GM12878 (cell line): ENCODE measurements at regions not wholly inside any gene's neighbourhood (a gene's known extent, or its start where the extent isn't known, plus 50 kb on each side); places are given as distances from the start of the nearest gene placed in this dataset.

ENCODE experiments used
- ATAC-seq: fragments of 200-7000 bp; cut with Tn5 transposase; 3 replicates; pipeline ENCODE4 v1.9.1; 2020; ENCODE audit warnings: mild to moderate bottlenecking, moderate library complexity
- BruUV-seq: library from RNA; stranded (reverse); fragments of 400-500 nt; replicated peaks from 2 replicates; lab custom pipeline; 2021; lab: Mats Ljungman, UMichigan
- CTCF ChIA-PET: fragments of 300-600 bp; sonication (Branson Sonifier 250); formaldehyde crosslinking; extraction: SDS; loops from one replicate; lab custom pipeline; 2021; ENCODE audit warnings: inconsistent platforms; lab: Yijun Ruan, JAX
- POLR2A ChIA-PET: fragments of 350-600 bp; formaldehyde crosslinking; extraction: SDS; loops from one replicate; lab custom pipeline; 2021; ENCODE audit warnings: inconsistent platforms; lab: Charles Lee
- RAD21 ChIA-PET: fragments of 300-600 bp; sonication (Branson Sonifier 250); formaldehyde crosslinking; loops from one replicate; lab custom pipeline; 2023; ENCODE audit warnings: antibody characterized with exemption; ENCODE audit not compliant: unreplicated experiment; lab: Charles Lee
- SMC1A ChIA-PET: fragments of 300-600 bp; sonication (Branson Sonifier 250); formaldehyde crosslinking; loops from one replicate; lab custom pipeline; 2023; ENCODE audit not compliant: unreplicated experiment, uncharacterized antibody; lab: Charles Lee
- DNase-seq: peaks from one replicate; pipeline ENCODE4 v3.0.0-alpha.2; 2011; ENCODE audit warnings: low read depth, low spot score
- FAIRE-seq: peaks from 3 replicates; lab custom pipeline; 2011; peaks lifted over from hg19 to GRCh38; lab: Jason Lieb, UNC
- H2AFZ ChIP-seq: 2 replicates; pipeline ENCODE4 v1.6.0; 2011; ENCODE audit warnings: low read depth, low read length, control low read depth; ENCODE audit not compliant: control insufficient read depth
- H3K27ac ChIP-seq: 2 replicates; pipeline ENCODE4 v1.5.1; 2011; ENCODE audit warnings: control low read depth; ENCODE audit not compliant: control insufficient read depth, insufficient read depth
- H3K27me3 ChIP-seq, 2 experiments: replicated peaks in 1 of 2; 2 replicates each; pipeline versions ENCODE4 v1.6.0 to v1.6.1; 2011; ENCODE audit warnings: low read length in 1 of 2; ENCODE audit not compliant: control insufficient read depth in 2 of 2, insufficient read depth in 2 of 2
- H3K36me3 ChIP-seq, 2 experiments: 2 replicates each; pipeline ENCODE4 v1.5.1; 2011; ENCODE audit warnings: low read length in 1 of 2; ENCODE audit not compliant: control insufficient read depth in 2 of 2, insufficient read depth in 2 of 2
- H3K4me1 ChIP-seq: 2 replicates; pipeline ENCODE4 v1.6.1; 2011; ENCODE audit warnings: mild to moderate bottlenecking, low read length, moderate library complexity, mixed read lengths; ENCODE audit not compliant: control insufficient read depth, insufficient read depth
- H3K4me2 ChIP-seq: 2 replicates; pipeline ENCODE4 v1.6.0; 2011; ENCODE audit warnings: control low read depth; ENCODE audit not compliant: control insufficient read depth, insufficient read depth
- H3K4me3 ChIP-seq: fragments of 200-600 bp; sonication (generic); 2 replicates; pipeline ENCODE4 v1.5.1; 2016
- H3K79me2 ChIP-seq: 2 replicates; pipeline ENCODE4 v1.6.0; 2011; ENCODE audit warnings: low read length; ENCODE audit not compliant: control insufficient read depth, insufficient read depth
- H3K9ac ChIP-seq: 2 replicates; pipeline ENCODE4 v1.8.0; 2011; ENCODE audit warnings: low read length, control low read depth, mixed read lengths; ENCODE audit not compliant: control insufficient read depth, insufficient read depth
- H3K9me3 ChIP-seq: replicated peaks from 3 replicates; pipeline ENCODE4 v1.5.1; 2011; ENCODE audit warnings: mild to moderate bottlenecking, low read length; ENCODE audit not compliant: control insufficient read depth, insufficient read depth
- H4K20me1 ChIP-seq: 2 replicates; pipeline ENCODE4 v1.6.0; 2011; ENCODE audit not compliant: control insufficient read depth, insufficient read depth
- CTCF ChIP-seq, 3 experiments: IDR thresholded peaks in 2 of 3; conservative IDR thresholded peaks in 1 of 3; 2 replicates each; pipeline ENCODE4 v1.5.1; 2011; ENCODE audit warnings: low read depth in 3 of 3, low read length in 3 of 3, mild to moderate bottlenecking in 3 of 3, control low read depth in 2 of 3, moderate library complexity in 2 of 3, inconsistent platforms in 1 of 3, mixed read lengths in 1 of 3; ENCODE audit not compliant: control insufficient read depth in 2 of 3, insufficient read depth in 1 of 3; ENCODE audit errors: extremely low read depth in 1 of 3
- LARP7 ChIP-seq: fragments of 450-650 bp; IDR thresholded peaks from 2 replicates; pipeline ENCODE4 v1.6.1; 2017; ENCODE audit warnings: mild to moderate bottlenecking
- NR2C1 ChIP-seq: fragments of 450-650 bp; IDR thresholded peaks from 2 replicates; pipeline ENCODE4 v1.6.1; 2017; ENCODE audit warnings: antibody characterized with exemption, mild to moderate bottlenecking, moderate library complexity
- POLR2AphosphoS2 ChIP-seq: IDR thresholded peaks from 2 replicates; pipeline ENCODE4 v1.6.1; 2011; ENCODE audit warnings: low read depth, mild to moderate bottlenecking, low read length, improper control_type of control experiment, moderate library complexity
- RELB ChIP-seq: fragments of 450-650 bp; IDR thresholded peaks from 2 replicates; pipeline ENCODE4 v1.6.1; 2017; ENCODE audit warnings: low read depth, mild to moderate bottlenecking, moderate library complexity
- RUNX3 ChIP-seq: IDR thresholded peaks from 2 replicates; pipeline ENCODE4 v1.6.1; 2012; ENCODE audit warnings: low read length, inconsistent platforms
- SPI1 ChIP-seq: IDR thresholded peaks from 2 replicates; pipeline ENCODE4 v1.6.1; 2011; ENCODE audit warnings: low read depth, mild to moderate bottlenecking, low read length, moderate library complexity, borderline replicate concordance; ENCODE audit not compliant: insufficient read depth
- SREBF1 ChIP-seq: IDR thresholded peaks from 2 replicates; pipeline ENCODE4 v1.6.1; 2012; ENCODE audit warnings: mild to moderate bottlenecking, low read length
- SRF ChIP-seq, 2 experiments: IDR thresholded peaks; 2 replicates each; pipeline ENCODE4 v1.6.1; 2011; ENCODE audit warnings: low read depth in 2 of 2, low read length in 2 of 2, mild to moderate bottlenecking in 1 of 2, moderate library complexity in 1 of 2
- WRNIP1 ChIP-seq: IDR thresholded peaks from 2 replicates; pipeline ENCODE4 v1.6.1; 2011; ENCODE audit warnings: low read depth, low read length, improper control_type of control experiment, borderline replicate concordance
- ZZZ3 ChIP-seq: IDR thresholded peaks from 2 replicates; pipeline ENCODE4 v1.6.1; 2011; ENCODE audit warnings: low read depth; ENCODE audit not compliant: control insufficient read depth, insufficient read length
- WGBS: methylation state at CpG from one replicate; pipeline ENCODE4 v1.1.6; 2016; ENCODE audit warnings: low lambda C conversion rate; ENCODE audit not compliant: insufficient replicate concordance, insufficient coverage; ENCODE audit errors: missing lambda C conversion rate; 5-methylcytosine and 5-hydroxymethylcytosine counted together
- in situ Hi-C: fragments of 300-500 bp; cut with MboI; formaldehyde crosslinking; loops from 9 replicates; pipeline ENCODE4 v1.14.3; 2018; ENCODE audit warnings: mixed read lengths
- intact Hi-C: fragments of 100-400 bp; cut with micrococcal nuclease; formaldehyde crosslinking; loops from one replicate; pipeline ENCODE4 v1.14.2; 2022; ENCODE audit not compliant: unreplicated experiment

- ChIA-PET CTCF (no interaction called here), RAD21 (no interaction called here), SMC1A (interaction anchor here (1.2 kb wide), 1 partner anchor 8 kb away, joined by 3 read pairs; no protein-coding TSS in a partner anchor), POLR2A (no interaction called here)
- no peaks in the 10 kb centered on the region for H3K79me2 ChIP-seq
- no peak overlapping the region for H3K4me3 ChIP-seq
- in situ Hi-C loops (no loop called here), intact Hi-C loops (no loop called here)
- H3K9ac ChIP-seq = no peak overlapping the region
- H3K9me3 ChIP-seq = no peaks in the 10 kb centered on the region
- no peak for DNase-seq
- FAIRE-seq = no peak
- no peaks in the 10 kb centered on the region for H3K27me3 ChIP-seq
- no peak overlapping the region for H2AFZ ChIP-seq
- TF ChIP-seq POLR2AphosphoS2 (no peak), SPI1 (no peak), SREBF1 (no peak), WRNIP1 (no peak), RUNX3 (no peak), NR2C1 (no peak), RELB (no peak), SRF (IDR thresholded peaks at IDR 0.05; ENCODE audit: low read depth in 2 of 2, low read length in 2 of 2) (no peak), LARP7 (no peak), ZZZ3 (no peak), CTCF (IDR thresholded peaks at IDR 0.05 in 2 of 3, conservative IDR thresholded peaks at IDR 0.05 in 1 of 3; ENCODE audit: control insufficient read depth in 2 of 3, extremely low read depth in 1 of 3, insufficient read depth in 1 of 3, low read depth in 3 of 3, low read length in 3 of 3) (no peak)
- no TSS peak for BruUV-seq
- no peaks in the 10 kb centered on the region for H3K4me1 ChIP-seq
- 57% methylated on average over 3 of the region's 3 CpGs for WGBS
- H3K4me2 ChIP-seq = no peak overlapping the region
- no peaks in the 10 kb centered on the region for H3K36me3 ChIP-seq
- ATAC-seq = no peak
- H4K20me1 ChIP-seq = no peaks in the 10 kb centered on the region
- no peak overlapping the region for H3K27ac ChIP-seq
Measured at GRCh38 chr9:107094370-107094769, 188.7 kb upstream of the RAD23B start.
